KMS-11 (cell line): ENCODE measurements at regions not wholly inside any gene's neighbourhood (a gene's known extent, or its start where the extent isn't known, plus 50 kb on each side); places are given as distances from the start of the nearest gene placed in this dataset.

Experiments used
- H2AFZ ChIP-seq: fragments of 200-600 bp; sonication (generic); 2 replicates; pipeline ENCODE4 v1.6.1; 2016; ENCODE audit warnings: antibody characterized with exemption, mixed run types, low read depth
- H3K27ac ChIP-seq: fragments of 200-600 bp; sonication (generic); 2 replicates; pipeline ENCODE4 v1.6.1; 2016; ENCODE audit warnings: mild to moderate bottlenecking, mixed run types
- H3K27me3 ChIP-seq: fragments of 200-600 bp; sonication (generic); 2 replicates; pipeline ENCODE4 v1.6.1; 2017; ENCODE audit warnings: mild to moderate bottlenecking, low read depth, mixed run types, moderate library complexity; ENCODE audit not compliant: insufficient read depth
- H3K36me3 ChIP-seq: fragments of 200-600 bp; sonication (generic); 2 replicates; pipeline ENCODE4 v1.6.1; 2017; ENCODE audit warnings: mild to moderate bottlenecking, mixed run types; ENCODE audit not compliant: insufficient read depth
- H3K4me1 ChIP-seq: fragments of 200-600 bp; sonication (generic); 2 replicates; pipeline ENCODE4 v1.6.1; 2016; ENCODE audit warnings: mild to moderate bottlenecking, low read depth, mixed run types; ENCODE audit not compliant: poor library complexity, severe bottlenecking
- H3K4me2 ChIP-seq: fragments of 200-600 bp; sonication (generic); 2 replicates; pipeline ENCODE4 v1.7.0; 2016; ENCODE audit warnings: mild to moderate bottlenecking, mixed run types
- H3K4me3 ChIP-seq: fragments of 200-600 bp; sonication (generic); IDR thresholded peaks from 2 replicates; pipeline ENCODE4 v1.6.1; 2017; ENCODE audit warnings: low read depth, low read length, mixed read lengths; ENCODE audit not compliant: insufficient read depth
- H3K79me2 ChIP-seq: fragments of 200-600 bp; sonication (generic); 2 replicates; pipeline ENCODE4 v1.6.1; 2016; ENCODE audit warnings: low read depth, mixed run types; ENCODE audit not compliant: insufficient read depth
- H3K9ac ChIP-seq: fragments of 200-600 bp; sonication (generic); 2 replicates; pipeline ENCODE4 v1.6.1; 2016; ENCODE audit warnings: mild to moderate bottlenecking, mixed run types
- H4K20me1 ChIP-seq: fragments of 200-600 bp; sonication (generic); 2 replicates; pipeline ENCODE4 v1.6.1; 2016; ENCODE audit warnings: mild to moderate bottlenecking, mixed run types; ENCODE audit not compliant: insufficient read depth
- CTCF ChIP-seq: fragments of 200-600 bp; sonication (generic); conservative IDR thresholded peaks from 2 replicates; pipeline ENCODE4 v1.6.1; 2017; ENCODE audit warnings: low read depth, mild to moderate bottlenecking, antibody characterized with exemption, low read length, moderate library complexity, mixed read lengths

- no peak for TF ChIP-seq CTCF
- no peak overlapping the region for H2AFZ ChIP-seq
- no peak overlapping the region for H3K4me3 ChIP-seq
- H3K79me2 ChIP-seq, result no peaks in the 10 kb centered on the region
- H3K27me3 ChIP-seq, result peaks cover 10% of the 10 kb centered on the region; the same call in 1 of the 2 replicates
- peaks cover 17% of the 10 kb centered on the region for H3K4me1 ChIP-seq
- H3K9ac ChIP-seq, result no peak overlapping the region
- no peaks in the 10 kb centered on the region for H4K20me1 ChIP-seq
- H3K4me2 ChIP-seq, result no peak overlapping the region
- H3K27ac ChIP-seq, result no peak overlapping the region
- no peaks in the 10 kb centered on the region for H3K36me3 ChIP-seq
Measured at GRCh38 chr2:39487398-39488250, 50.5 kb upstream of the MAP4K3 start.

GRCh38 chr2:39488450-39488849, 51.4 kb upstream of the MAP4K3 start:
- no peaks in the 10 kb centered on the region for H4K20me1 ChIP-seq
- no peaks in the 10 kb centered on the region for H3K79me2 ChIP-seq
- H3K4me2 ChIP-seq, result no peak overlapping the region
- no peak overlapping the region for H3K4me3 ChIP-seq
- TF ChIP-seq CTCF, result no peak
- no peak overlapping the region for H2AFZ ChIP-seq
- H3K9ac ChIP-seq, result no peak overlapping the region
- H3K36me3 ChIP-seq, result no peaks in the 10 kb centered on the region
- H3K27me3 ChIP-seq, result peaks cover 10% of the 10 kb centered on the region; the same call in 1 of the 2 replicates
- no peak overlapping the region for H3K27ac ChIP-seq
- H3K4me1 ChIP-seq, result peaks cover 26% of the 10 kb centered on the region

- TF ChIP-seq CTCF, result no peak
- no peak overlapping the region for H3K4me2 ChIP-seq
- H3K27ac ChIP-seq, result no peak overlapping the region
- peaks cover 10% of the 10 kb centered on the region; the same call in 1 of the 2 replicates for H3K27me3 ChIP-seq
- H2AFZ ChIP-seq, result no peak overlapping the region
- no peaks in the 10 kb centered on the region for H4K20me1 ChIP-seq
- H3K4me3 ChIP-seq, result no peak overlapping the region
- peaks cover 39% of the 10 kb centered on the region for H3K4me1 ChIP-seq
- no peaks in the 10 kb centered on the region for H3K79me2 ChIP-seq
- H3K9ac ChIP-seq, result no peak overlapping the region
- H3K36me3 ChIP-seq, result no peaks in the 10 kb centered on the region
Measured at GRCh38 chr2:39490586-39490985, 53.5 kb upstream of the MAP4K3 start.

- no peaks in the 10 kb centered on the region for H3K36me3 ChIP-seq
- H3K79me2 ChIP-seq, result no peaks in the 10 kb centered on the region
- H3K4me3 ChIP-seq, result peak overlapping the region; percentile 48
- no peak overlapping the region for H2AFZ ChIP-seq
- no peak overlapping the region for H3K9ac ChIP-seq
- H4K20me1 ChIP-seq, result no peaks in the 10 kb centered on the region
- TF ChIP-seq CTCF, result no peak
- peaks cover 10% of the 10 kb centered on the region; the same call in 1 of the 2 replicates for H3K27me3 ChIP-seq
- peak overlapping the region; percentile 71 for H3K4me2 ChIP-seq
- peaks cover 39% of the 10 kb centered on the region for H3K4me1 ChIP-seq
- H3K27ac ChIP-seq, result no peak overlapping the region
Measured at GRCh38 chr2:39491653-39492052, 54.6 kb upstream of the MAP4K3 start.
